Activated naive CD8-positive, alpha-beta T cell treated with anti-CD3 and anti-CD28 coated beads, Interleukin-2, amount 50 U/mL, for 24 hours (primary cell): ENCODE measurements at regions not wholly inside any gene's neighbourhood (a gene's known extent, or its start where the extent isn't known, plus 50 kb on each side); places are given as distances from the start of the nearest gene placed in this dataset.

Source experiments
- ATAC-seq: fragments of 150-1000 bp; cut with Tn5 transposase; one replicate; pipeline ENCODE4 v1.10.0; 2021
- DNase-seq: peaks from one replicate; pipeline ENCODE4 v3.0.0; 2021
- H3K27ac Mint-ChIP-seq: one replicate; pipeline ENCODE4 v1.8.0; 2021; ENCODE audit warnings: mild to moderate bottlenecking, mixed read lengths
- H3K27me3 Mint-ChIP-seq: one replicate; pipeline ENCODE4 v1.8.0; 2021; ENCODE audit warnings: mixed read lengths
- H3K36me3 Mint-ChIP-seq: one replicate; pipeline ENCODE4 v1.8.0; 2021; ENCODE audit warnings: low read depth, mixed read lengths
- H3K4me1 Mint-ChIP-seq: one replicate; pipeline ENCODE4 v1.8.0; 2021; ENCODE audit warnings: mixed read lengths
- H3K4me3 Mint-ChIP-seq: one replicate; pipeline ENCODE4 v1.8.0; 2021; ENCODE audit warnings: mild to moderate bottlenecking, moderate library complexity, mixed read lengths
- H3K9me3 Mint-ChIP-seq: one replicate; pipeline ENCODE4 v1.8.0; 2021; ENCODE audit warnings: mixed read lengths

GRCh38 chr15:38897551-38897950 is 332.9 kb upstream of the RASGRP1 start:
- no peak for ATAC-seq
- H3K4me1 Mint-ChIP-seq = no peaks in the 10 kb centered on the region
- H3K4me3 Mint-ChIP-seq = no peak overlapping the region
- no peaks in the 10 kb centered on the region for H3K9me3 Mint-ChIP-seq
- H3K27me3 Mint-ChIP-seq = peaks cover 1% of the 10 kb centered on the region
- no peaks in the 10 kb centered on the region for H3K36me3 Mint-ChIP-seq
- no peak for DNase-seq
- H3K27ac Mint-ChIP-seq = no peak overlapping the region

DNA sequence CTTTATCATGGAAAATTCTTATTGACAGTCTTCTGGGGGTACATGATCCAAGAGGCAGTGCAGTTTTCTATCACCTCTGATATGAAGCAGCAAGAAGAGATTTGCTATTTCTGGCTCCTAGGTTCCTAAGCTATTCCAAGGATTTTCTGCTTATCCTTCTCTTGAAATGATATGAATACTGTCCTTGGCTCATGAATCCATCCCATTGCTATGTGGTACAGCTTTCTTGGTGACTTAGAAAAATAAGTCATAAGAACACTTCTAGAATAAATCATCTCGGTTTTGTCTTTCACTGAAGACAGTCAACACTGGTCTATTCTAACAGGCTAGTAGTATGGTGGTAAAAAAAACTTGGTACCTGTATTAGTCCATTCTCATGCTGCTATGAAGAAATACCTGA is 333.6 kb upstream of the RASGRP1 start:
- Mint-ChIP-seq H3K36me3 (no peaks in the 10 kb centered on the region), H3K4me1 (no peaks in the 10 kb centered on the region)

GRCh38 chr15:38899300-38899699 is 334.7 kb upstream of the RASGRP1 start:
- ATAC-seq = no peak
- no peaks in the 10 kb centered on the region for H3K9me3 Mint-ChIP-seq

More for the DNA sequence above, 333.6 kb upstream of the RASGRP1 start:
- Mint-ChIP-seq H3K9me3 (no peaks in the 10 kb centered on the region), H3K4me3 (no peak overlapping the region), H3K27me3 (peaks cover 1% of the 10 kb centered on the region), H3K27ac (no peak overlapping the region)
- no peak for DNase-seq
- no peak for ATAC-seq

GRCh38 chr15:38904298-38904697 is 339.7 kb upstream of the RASGRP1 start:
- H3K4me1 Mint-ChIP-seq = no peaks in the 10 kb centered on the region
- no peak overlapping the region for H3K27ac Mint-ChIP-seq
- ATAC-seq (no peak), DNase-seq (no peak)
- peaks cover 4% of the 10 kb centered on the region for H3K9me3 Mint-ChIP-seq
- H3K4me3 Mint-ChIP-seq = no peak overlapping the region
- H3K27me3 Mint-ChIP-seq = peaks cover 10% of the 10 kb centered on the region
- no peaks in the 10 kb centered on the region for H3K36me3 Mint-ChIP-seq

More at GRCh38 chr15:38899300-38899699, 334.7 kb upstream of the RASGRP1 start:
- H3K36me3 Mint-ChIP-seq = no peaks in the 10 kb centered on the region
- H3K4me3 Mint-ChIP-seq = no peak overlapping the region
- H3K27me3 Mint-ChIP-seq = no peaks in the 10 kb centered on the region
- H3K27ac Mint-ChIP-seq = no peak overlapping the region
- DNase-seq = no peak
- H3K4me1 Mint-ChIP-seq = no peaks in the 10 kb centered on the region

- DNase-seq (no peak), ATAC-seq (no peak)
- Mint-ChIP-seq H3K9me3 (peaks cover 8% of the 10 kb centered on the region), H3K27ac (no peak overlapping the region), H3K27me3 (peaks cover 12% of the 10 kb centered on the region), H3K4me1 (no peaks in the 10 kb centered on the region), H3K4me3 (no peak overlapping the region), H3K36me3 (no peaks in the 10 kb centered on the region)
Measured at GRCh38 chr15:38905632-38906031, 341.0 kb upstream of the RASGRP1 start.

DNA sequence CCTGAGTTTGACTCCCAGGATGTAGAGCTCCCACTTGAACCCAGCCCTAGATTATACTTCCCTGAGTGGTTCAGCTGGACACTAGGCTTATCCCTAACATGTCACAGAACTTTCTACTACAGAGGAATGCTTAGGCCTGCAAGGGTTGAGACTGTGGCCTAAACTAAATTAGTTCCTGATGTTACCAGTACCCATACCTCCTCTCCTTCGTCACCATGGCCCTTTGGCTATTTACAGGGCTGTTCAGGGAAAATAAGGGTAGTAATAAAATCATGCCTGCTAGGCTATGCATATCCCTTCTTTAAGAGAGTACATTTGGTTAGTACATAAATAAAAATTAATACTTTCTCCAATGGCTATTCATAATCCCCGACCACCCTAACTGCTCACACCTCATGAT is 356.4 kb upstream of the RASGRP1 start:
- no peak for DNase-seq
- Mint-ChIP-seq H3K9me3 (no peaks in the 10 kb centered on the region), H3K27me3 (peaks cover 2% of the 10 kb centered on the region), H3K36me3 (no peaks in the 10 kb centered on the region), H3K4me3 (no peak overlapping the region), H3K4me1 (no peaks in the 10 kb centered on the region), H3K27ac (no peak overlapping the region)
- ATAC-seq = no peak

DNA sequence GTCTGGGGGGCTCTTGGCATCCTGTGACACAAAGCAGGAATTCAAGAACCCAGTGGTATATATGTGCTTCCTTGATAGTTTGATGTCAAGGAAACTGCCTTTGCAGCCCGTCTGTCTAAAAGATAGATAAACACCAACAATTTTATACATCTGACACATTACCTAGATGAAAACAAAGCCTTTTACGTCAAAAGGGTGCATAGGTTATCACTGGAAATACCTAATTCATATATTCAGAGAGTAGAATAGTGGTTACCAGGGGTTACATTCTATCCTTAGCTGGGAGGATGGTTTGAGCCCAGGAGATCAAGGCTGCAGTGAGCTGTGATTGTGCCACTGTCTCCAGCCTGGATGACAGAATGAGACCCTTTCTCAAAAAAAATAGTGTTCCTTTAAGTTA is 356.9 kb upstream of the RASGRP1 start:
- H3K9me3 Mint-ChIP-seq = no peaks in the 10 kb centered on the region

DNA sequence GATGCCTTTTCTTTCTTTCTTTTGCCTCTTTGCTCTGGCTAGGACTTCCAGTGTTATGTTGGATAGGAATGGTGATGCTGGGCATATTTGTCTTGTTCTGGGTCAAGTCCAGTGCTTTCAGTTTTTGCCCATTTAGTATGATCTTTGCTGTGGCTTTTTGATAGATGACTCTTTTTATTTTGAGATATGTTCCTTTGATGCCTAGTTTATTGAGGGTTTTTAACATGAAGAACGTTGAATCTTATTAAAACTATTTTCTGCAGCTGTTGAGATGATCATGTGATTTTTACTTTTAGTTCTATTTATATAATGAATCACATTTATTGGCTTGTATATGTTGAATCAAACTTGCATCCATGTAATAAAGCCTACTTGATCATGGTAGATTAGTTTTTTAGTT is 363.8 kb upstream of the RASGRP1 start:
- Mint-ChIP-seq H3K36me3 (no peaks in the 10 kb centered on the region), H3K27me3 (no peaks in the 10 kb centered on the region), H3K9me3 (no peaks in the 10 kb centered on the region), H3K4me3 (no peak overlapping the region), H3K4me1 (no peaks in the 10 kb centered on the region), H3K27ac (no peak overlapping the region)
- ATAC-seq (no peak), DNase-seq (no peak)

More for the DNA sequence above, 356.9 kb upstream of the RASGRP1 start:
- no peak for DNase-seq
- no peak overlapping the region for H3K27ac Mint-ChIP-seq
- no peaks in the 10 kb centered on the region for H3K4me1 Mint-ChIP-seq
- ATAC-seq = no peak
- no peak overlapping the region for H3K4me3 Mint-ChIP-seq
- peaks cover 2% of the 10 kb centered on the region for H3K27me3 Mint-ChIP-seq
- H3K36me3 Mint-ChIP-seq = no peaks in the 10 kb centered on the region

GRCh38 chr15:38930851-38931572 is 366.4 kb upstream of the RASGRP1 start:
- H3K9me3 Mint-ChIP-seq = no peaks in the 10 kb centered on the region
- ATAC-seq (no peak), DNase-seq (no peak)

GRCh38 chr15:38941399-38941953 is 376.9 kb upstream of the RASGRP1 start:
- no peak overlapping the region for H3K4me3 Mint-ChIP-seq
- ATAC-seq (no peak), DNase-seq (no peak)
- H3K27ac Mint-ChIP-seq = no peak overlapping the region
- H3K36me3 Mint-ChIP-seq = no peaks in the 10 kb centered on the region
- H3K27me3 Mint-ChIP-seq = peaks cover 7% of the 10 kb centered on the region
- H3K9me3 Mint-ChIP-seq = no peaks in the 10 kb centered on the region
- no peaks in the 10 kb centered on the region for H3K4me1 Mint-ChIP-seq

More at GRCh38 chr15:38930851-38931572, 366.4 kb upstream of the RASGRP1 start:
- Mint-ChIP-seq H3K4me1 (no peaks in the 10 kb centered on the region), H3K27ac (no peak overlapping the region), H3K36me3 (no peaks in the 10 kb centered on the region), H3K27me3 (peaks cover 6% of the 10 kb centered on the region), H3K4me3 (no peak overlapping the region)

- Mint-ChIP-seq H3K9me3 (no peaks in the 10 kb centered on the region), H3K36me3 (no peaks in the 10 kb centered on the region), H3K27ac (no peak overlapping the region), H3K27me3 (peaks cover 2% of the 10 kb centered on the region), H3K4me3 (no peak overlapping the region), H3K4me1 (no peaks in the 10 kb centered on the region)
- DNase-seq = no peak
- ATAC-seq = no peak
Measured at GRCh38 chr15:38944536-38944935, 379.9 kb upstream of the RASGRP1 start.

DNA sequence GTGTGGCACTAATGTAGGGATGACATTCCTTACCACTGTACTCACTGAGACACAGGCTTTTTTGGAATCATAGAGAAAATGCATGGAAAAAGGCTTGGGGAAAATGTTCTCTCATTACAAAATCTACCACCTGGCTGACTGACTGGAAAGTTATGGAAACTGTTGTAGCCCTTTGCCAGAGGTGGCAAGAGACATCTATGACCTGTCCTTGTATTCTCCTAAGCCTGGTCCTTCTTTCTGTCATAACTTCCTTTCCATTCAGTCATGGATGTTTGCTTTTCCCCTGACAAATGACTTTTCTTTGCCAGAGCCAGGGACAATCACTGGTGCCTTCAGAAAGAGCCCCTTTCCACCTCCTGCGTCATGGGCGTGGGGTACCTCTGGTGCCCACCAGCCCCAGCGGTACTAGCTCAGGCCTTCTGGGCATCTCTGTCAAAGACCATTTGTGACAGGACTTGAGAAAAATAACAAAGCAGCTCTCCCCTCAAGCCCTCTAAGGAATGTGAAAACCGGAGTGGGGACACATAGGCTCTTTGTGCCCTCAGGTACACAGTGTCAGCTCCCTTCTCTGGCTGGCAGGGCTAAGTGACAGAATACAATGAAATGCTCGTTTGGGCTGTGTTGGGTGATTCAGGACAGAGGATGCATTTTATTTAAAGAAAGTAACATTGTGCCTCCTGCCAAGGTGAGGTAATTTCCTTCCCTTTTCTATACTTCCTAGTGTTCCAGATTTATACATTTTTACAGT is 381.1 kb upstream of the RASGRP1 start:
- ATAC-seq (no peak), DNase-seq (no peak)
- Mint-ChIP-seq H3K9me3 (no peaks in the 10 kb centered on the region), H3K4me3 (no peak overlapping the region), H3K27me3 (peaks cover 2% of the 10 kb centered on the region), H3K27ac (no peak overlapping the region), H3K36me3 (no peaks in the 10 kb centered on the region), H3K4me1 (no peaks in the 10 kb centered on the region)

GRCh38 chr15:38954090-38954489 is 389.5 kb upstream of the RASGRP1 start:
- no peaks in the 10 kb centered on the region for H3K9me3 Mint-ChIP-seq

DNA sequence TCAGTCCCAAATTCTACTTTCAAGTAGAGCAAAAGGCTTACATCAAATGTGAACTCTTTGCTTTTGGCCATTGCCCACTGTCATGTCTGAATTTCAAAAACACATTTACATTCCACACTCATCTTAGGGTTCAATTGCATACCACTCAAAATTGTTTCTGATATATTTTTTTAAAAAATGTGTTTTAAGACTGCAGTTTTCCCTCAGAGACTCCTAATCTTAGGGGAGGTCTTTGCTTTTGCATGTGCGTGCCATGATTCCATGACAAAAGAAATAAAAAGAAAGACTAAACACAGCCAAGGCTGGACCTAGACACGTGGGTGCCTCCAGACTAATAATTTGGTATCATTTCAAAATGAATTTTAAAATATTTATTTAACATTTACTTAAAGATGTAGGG is 396.8 kb upstream of the RASGRP1 start:
- H3K27ac Mint-ChIP-seq = no peak overlapping the region
- no peaks in the 10 kb centered on the region for H3K9me3 Mint-ChIP-seq
- no peak for ATAC-seq
- no peak for DNase-seq
- no peaks in the 10 kb centered on the region for H3K36me3 Mint-ChIP-seq
- no peaks in the 10 kb centered on the region for H3K4me1 Mint-ChIP-seq
- no peak overlapping the region for H3K4me3 Mint-ChIP-seq
- peaks cover 7% of the 10 kb centered on the region for H3K27me3 Mint-ChIP-seq

More at GRCh38 chr15:38954090-38954489, 389.5 kb upstream of the RASGRP1 start:
- no peak for DNase-seq
- no peak for ATAC-seq
- Mint-ChIP-seq H3K4me3 (no peak overlapping the region), H3K27me3 (peaks cover 5% of the 10 kb centered on the region), H3K36me3 (no peaks in the 10 kb centered on the region), H3K4me1 (no peaks in the 10 kb centered on the region), H3K27ac (no peak overlapping the region)

DNA sequence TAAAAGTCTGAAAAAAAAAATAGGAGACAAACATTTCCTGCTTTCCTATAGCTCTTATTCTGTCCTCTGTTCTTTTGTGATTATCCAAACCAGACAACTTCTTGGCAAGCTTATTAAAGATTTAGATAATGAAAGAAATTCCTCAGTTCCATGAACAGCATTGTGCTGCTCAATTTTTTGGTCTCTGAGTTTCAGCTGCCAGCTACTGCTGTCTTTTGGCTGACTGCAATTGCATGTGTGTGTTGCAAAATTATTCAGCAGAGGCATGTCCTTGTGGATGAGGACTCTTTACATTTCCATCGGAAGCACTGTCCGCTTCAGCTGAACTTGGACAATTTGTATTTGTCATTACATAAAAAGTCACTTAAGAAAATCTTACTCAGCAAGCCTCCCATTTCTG is 397.3 kb upstream of the RASGRP1 start:
- Mint-ChIP-seq H3K27ac (no peak overlapping the region), H3K4me1 (no peaks in the 10 kb centered on the region), H3K27me3 (peaks cover 8% of the 10 kb centered on the region), H3K9me3 (no peaks in the 10 kb centered on the region), H3K4me3 (no peak overlapping the region), H3K36me3 (no peaks in the 10 kb centered on the region)
- ATAC-seq (no peak), DNase-seq (no peak)
